Retina (tissue), 1 donor: ENCODE measurements at regions not wholly inside any gene's neighbourhood (a gene's known extent, or its start where the extent isn't known, plus 50 kb on each side); places are given as distances from the start of the nearest gene placed in this dataset.

Source experiments
- DNase-seq: peaks from one replicate; pipeline ENCODE4 v3.0.0-alpha.2; 2016

DNA sequence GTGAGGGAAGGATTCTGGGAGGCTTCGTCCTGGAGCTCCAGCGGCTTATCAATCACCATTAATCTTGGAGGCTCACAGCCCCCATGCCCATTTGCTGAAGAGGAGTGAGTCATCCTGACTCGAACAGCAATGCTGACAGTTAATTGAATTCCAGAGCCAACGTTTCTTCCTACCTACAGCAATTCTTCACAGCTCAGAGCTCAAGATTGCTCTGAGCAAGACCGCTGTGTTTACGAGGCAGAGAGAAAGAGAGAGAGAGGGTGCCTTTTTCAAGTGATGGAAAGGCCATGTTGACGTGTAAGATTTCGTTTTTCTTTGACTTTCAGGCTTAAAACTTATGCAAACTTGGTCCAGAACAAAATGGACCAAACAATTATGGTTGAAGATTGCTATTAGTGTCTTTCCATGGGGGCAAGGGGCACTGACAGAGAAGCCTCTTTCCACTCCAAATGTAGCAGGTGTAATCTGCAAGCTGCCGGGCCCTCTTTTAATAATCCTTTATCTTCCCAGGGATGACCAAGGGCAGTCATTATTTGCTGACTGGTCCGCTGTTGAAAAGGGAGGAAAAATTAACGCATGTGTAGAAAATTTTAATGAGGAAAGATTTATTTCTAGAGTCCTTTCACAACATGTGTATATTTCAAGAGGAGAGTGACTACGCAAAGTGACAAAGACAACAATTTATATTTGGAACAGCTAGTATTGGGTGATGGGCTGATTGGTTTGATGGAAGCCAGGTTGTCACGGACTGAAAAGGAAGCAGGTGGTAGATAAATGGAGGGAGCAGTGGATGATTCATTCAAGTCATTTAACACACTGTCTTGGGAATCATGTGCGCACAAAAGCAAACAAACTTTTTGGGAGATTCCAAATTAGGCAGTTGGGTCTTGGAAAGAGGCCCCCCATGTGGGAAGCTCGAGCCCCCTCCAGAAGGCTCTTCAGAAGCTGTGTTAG lies 136.1 kb upstream of the IRF2BP2 start:
- DNase-seq = no peak

DNA sequence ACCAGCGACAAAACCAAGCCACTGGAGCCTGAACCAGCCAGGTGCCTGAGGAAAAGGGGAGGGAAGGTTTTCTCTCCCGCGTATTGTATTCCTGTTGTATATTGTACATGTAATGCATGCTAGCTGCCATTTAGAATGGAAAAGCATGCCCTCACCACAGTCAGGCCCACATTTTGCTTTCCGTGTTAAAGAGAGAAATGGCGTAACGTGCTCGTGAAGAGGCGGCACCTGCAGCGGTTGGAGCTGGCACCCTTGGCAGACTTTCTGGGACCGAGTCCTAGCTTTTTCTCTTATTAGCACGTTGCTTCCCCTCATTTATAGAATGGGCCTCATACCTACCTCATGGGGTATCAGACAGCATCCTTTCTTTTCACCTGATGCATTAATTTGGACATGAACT lies 135.3 kb upstream of the IRF2BP2 start:
- DNase-seq = no peak

DNA sequence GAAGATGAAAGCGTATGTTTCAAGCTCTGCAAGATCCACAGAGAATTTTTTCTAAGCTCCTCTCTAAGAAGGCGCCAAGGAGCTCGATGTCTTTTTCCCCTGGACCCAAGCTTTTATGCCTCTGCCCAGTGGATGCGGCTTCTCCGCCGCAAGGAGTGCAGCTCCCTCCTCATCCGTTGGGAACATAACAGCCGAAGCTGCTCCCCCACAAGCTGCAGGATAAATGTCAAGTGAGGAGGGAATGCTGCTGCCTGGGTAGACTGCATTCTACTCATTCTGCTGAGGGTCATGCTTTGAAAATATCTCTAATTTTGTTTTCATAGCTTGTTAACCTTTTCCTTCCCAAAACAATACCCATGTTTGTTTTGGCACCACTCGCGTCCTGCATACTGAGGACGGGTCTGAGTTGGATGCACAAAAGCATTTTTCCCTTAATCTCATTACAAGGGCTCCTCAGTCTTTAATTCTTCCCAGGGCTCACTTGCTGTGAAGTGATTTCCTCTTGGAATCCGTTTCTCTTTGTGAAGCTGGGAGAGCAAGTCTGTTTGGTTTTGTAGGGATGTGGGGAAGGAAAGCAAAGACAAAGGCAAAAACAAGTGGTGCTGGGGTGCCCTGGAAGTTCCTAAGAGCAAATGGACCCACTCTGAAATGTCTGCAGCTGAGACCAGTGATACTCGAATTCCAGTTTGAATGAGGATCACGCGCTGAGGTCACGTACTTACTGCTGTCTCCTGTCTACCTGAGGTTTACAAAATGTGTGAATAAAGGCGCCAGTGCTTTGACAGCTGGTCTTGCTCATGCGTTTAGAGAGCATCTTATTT lies 134.0 kb upstream of the IRF2BP2 start:
- DNase-seq = peak; percentile 68

DNA sequence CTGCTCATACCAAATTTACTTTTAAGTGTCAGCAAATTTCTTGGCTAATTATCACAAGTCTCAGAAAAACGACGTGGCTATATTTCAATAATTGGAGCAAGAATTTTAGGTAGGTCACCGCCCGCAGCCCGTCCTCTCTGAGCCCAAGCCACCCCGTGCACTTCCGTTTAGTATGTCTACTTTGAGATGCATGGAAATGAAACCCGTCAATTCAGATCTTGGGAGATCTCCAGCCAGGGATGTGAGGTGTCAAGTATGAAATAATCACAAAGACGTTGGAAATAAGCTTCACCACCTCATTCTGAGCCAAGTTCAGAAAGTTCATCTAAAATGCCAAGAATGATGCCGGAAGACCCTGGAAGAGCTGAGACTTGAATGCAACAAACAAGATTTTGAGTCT lies 132.6 kb upstream of the IRF2BP2 start:
- DNase-seq = no peak

DNA sequence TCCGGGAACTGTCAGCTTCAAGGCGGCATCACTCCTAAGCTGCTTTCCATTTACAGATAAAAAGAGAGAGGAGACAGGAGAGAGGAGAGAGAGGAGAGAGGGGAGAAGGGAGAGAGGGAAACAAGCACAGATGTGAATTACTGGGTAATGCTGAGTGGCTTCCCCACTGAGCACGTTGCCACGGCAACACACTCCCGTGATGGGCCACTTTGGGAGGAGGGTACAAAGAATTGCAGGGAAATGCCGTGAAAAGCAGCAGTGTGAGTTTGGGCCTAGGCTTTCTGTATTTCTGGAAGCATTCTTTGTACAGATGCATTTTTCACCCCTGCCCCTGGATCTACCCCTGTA lies 128.0 kb upstream of the IRF2BP2 start:
- peak; percentile 75 for DNase-seq

DNA sequence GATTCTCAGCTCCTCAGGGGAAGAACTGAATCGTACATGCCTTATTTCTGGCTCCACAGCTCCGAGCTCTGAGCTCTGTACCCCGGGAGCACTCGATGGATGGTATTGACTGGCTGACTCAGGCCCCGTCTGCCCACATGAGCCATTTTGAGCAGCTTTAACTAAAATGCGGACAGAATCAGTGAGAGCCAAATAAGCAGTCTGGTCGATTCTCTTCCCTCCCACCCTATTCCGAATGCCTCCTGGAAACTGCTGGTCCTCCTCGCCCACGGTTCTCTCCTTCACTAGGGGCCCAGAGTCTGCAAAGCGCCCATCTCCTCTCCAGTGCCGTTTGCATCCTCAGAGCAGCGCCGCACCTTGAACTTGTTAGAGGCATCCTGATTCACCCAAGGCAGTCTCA lies 125.9 kb upstream of the IRF2BP2 start:
- DNase-seq = no peak

DNA sequence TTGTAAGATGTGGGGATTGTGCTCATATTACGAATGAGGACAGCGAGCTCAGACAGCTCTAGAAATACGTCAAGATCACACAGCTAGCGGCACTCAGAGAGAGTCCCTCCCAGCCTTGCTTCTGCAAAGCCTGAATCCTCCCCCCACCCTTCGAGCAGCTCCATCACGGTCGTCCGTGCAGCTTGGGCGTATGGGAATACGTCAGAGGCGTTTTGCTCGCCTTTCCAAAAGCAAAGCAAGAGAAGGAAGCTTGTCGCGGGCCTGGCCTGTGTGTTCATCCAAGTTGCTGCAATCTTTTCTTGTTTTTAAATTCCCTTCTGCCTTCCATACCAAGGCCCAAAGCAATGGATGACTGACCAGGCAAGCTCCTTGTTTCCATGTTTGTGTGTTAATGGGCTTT lies 125.5 kb upstream of the IRF2BP2 start:
- no peak for DNase-seq

DNA sequence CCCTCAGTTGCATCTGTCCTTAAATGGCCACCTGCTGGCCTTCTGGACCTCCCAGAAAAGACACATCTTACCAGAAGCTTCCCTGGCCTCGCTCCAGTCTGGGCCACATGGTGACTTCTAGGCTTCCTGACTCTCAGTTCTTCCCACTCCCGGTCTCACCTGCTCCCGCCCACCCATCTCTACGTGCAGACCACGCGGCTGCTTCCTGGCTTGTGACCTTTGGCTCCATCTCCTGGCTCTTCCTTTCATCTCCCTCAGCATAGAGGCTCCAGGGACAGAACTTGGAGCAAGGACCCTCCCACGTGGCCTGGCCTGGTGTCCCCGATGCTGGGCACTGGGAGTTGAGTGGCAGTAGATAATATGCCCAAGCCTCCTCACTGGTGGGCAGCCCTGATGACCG lies 124.9 kb upstream of the IRF2BP2 start:
- DNase-seq = no peak

DNA sequence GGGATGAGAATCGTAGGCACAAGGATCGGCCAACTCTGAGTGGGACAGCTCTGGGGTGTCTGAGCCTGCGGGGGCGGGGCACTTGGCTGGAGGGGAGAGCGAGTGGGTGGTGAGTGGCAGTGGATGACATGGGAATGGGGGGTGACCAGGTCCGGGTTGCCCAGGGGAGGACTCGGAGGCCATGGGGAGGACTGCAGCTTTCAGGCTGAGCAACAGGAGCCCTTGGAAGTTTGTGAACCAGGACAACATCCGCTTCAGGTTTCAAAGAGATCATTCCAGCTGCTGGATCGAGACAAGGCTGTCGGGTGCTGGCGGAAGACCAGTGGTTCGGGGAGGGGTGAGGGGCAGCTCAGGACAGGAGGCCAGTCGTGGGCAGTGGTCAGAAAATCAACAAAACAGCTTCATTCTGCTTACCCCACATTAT lies 124.4 kb upstream of the IRF2BP2 start:
- DNase-seq = no peak

DNA sequence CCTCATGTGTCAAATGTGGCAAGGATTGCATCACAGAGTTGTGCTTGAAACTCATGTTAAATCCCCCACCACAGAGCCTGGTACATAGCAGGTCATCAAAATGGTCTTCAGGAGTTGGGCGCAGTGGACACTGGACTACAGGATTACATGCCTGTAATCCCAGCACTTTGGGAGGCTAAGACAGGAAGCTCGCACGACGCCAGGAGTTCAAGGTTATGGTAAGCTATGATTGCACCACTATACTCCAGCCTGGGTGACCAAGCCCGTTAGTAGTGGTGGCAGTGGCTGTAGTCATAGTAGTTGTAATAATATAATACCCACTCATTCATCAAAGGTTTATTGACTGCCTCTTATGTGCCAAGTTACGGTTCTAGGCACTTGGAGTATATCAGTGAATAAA lies 123.4 kb upstream of the IRF2BP2 start:
- no peak for DNase-seq

DNA sequence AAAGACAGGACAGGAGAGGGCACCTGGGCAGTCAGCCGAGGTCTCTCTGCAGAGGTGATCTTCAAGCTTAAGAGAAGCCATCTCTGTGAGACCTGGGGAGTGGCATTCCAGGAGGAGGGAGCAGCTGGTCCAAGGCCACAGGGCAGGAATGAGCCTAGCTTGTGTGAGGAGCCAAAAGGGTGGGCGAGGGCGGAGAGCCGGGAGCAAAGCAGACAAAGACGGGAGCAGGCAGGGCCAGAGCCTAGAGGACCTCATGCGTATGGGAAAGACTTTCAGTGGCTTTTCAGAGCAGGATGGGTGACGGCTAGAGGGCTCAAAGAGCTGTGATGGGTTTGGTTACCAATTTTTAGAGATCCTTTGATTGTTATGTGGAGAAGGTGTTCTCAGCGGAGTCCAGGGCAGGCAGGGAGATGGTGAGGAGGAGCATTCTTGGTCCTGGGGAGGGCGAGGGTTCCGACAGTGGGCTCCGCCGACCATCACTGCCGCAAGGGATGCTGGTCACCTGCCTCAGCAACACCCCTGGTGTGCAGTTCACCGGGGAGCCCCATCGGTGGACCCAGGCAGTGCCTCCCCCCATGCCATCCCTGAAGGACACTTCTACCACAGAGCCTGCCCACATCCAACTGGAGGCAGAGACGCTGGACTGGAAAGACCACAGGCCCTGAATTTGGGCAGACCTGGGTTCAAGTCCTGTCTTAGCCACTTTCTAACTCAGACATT lies 122.9 kb upstream of the IRF2BP2 start:
- no peak for DNase-seq

DNA sequence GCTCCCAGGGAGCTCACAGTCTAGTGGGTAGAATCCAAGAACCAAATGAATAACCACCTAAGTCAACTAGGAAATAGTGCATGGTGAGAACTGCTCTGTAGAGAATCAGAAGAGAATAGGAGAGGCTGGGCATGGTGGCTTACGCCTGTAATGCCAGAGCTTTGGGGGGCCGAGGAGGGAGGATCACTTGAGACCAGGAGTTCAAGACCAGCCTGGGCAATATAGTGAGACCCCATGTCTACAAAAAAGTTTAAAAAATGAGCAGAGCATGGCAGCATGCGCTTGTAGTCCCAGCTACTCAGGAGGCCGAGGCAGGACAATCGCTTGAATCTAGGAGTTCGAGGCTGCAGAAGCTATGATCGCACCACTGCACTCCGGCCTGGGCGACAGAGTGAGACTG lies 122.3 kb upstream of the IRF2BP2 start:
- DNase-seq = no peak

DNA sequence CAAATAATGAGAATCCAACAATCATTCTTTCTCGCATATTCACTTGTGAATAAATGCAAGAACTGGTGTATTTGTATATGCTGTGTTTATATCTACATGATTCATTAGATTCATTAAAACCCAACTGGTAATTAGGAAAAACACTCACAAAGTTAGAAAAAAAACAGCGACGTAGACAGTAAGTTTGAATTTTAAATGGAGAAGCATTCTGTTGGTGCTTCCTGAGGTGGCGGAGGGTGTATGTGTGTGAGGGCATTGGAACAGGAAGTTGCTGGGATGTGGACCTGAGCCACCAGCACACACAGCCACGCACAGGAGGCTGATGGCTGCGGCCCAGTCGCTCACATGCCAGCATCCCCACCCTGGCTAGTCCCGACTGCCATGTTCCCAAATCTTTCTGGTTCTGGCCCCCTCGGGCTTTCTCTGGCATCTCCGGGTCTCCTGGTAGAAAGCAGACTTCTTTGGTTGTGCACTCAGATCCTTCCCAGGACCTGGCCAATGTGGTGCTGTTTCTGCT lies 121.6 kb upstream of the IRF2BP2 start:
- DNase-seq = no peak

DNA sequence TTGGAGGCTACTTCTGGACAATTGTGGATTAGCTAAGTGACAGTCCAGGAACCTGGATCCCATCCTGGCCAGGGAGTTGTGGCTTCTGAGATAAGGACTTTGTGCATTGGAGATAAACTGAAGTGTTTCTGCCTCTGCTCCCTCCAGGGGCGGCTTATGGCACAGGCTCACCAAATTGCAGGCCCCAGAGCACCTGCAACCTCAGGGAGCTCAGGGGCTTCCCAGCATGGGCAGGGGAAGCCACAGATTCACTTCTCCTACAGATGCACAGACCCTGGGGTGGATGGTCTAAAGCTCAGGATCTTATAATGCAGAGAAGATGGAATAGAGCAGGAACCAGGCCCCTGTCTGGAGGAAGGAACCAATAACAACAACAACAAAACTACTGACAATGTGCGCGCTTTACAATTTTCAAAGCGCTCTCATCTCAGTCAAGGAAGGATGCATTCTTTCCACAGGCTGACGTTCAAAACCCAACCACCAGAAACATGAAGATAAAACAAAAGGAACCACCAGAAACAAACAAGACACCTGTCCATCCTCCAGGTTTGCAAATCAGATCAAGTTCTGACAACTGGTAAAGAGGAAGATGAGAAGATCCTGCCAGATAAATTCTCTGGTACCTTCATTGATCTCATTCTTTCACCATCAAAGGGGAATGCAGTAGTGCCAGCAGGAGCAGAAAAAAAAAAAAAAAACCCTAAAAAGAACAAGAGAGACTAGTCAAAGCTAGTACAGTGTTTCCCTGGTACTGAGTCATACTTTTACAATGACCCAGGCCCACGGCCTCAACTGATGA lies 121.0 kb upstream of the IRF2BP2 start:
- DNase-seq = no peak

DNA sequence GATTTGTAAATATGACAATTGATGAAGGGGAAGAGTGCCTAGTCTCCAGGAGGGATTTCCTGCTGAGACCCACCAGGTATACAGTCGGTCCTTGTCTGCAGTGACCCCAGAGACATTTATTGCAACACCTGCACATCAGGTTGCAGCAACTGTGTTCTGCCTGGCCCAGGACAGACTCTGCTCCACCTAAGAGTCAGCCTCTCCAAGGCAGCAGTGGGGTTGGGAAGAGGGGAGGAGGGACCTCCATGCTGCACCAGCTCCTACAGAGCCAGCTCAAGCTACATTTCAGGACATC lies 120.4 kb upstream of the IRF2BP2 start:
- DNase-seq = no peak

DNA sequence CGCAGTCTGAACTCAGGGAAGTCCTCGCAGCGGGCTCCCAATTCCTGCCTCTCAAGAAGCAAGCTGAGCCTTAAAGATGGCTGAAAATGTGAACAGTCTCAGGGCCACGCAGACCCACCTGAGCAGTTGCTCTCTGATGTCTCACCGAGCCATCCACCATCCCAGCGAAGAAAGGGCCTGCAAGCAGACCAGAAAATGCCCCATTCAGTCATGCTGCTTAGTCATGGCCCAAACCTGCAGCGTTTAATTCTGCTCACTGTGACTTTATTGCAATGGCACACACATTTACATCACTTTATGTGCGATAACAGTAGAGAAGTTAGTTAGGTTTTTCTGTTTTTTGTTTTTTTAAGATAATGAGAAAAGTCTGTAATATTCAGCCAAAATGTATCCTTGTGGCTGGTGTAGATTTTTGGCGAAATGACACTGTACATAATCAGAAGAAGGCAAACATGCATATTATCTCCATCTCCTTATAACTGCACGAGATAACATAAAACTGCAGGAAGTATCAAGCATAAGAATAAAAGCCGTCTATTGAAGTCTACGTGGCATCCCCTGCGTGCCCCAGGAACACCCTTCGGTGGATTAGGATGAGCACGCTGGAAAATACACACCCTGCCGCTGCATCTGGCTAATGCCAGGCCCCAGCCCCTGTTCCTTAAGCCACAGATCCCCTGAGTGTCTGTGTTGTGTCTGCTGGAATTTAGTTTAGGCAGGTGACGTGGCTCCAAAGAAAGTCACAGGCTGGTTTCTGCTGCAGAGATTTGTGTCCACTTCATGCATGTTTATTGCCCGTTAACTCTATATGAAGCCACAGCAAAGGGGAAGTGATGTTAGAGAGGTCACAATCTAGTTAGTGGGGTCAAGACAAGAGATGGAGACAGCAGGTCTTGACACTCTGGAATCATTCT lies 119.8 kb upstream of the IRF2BP2 start:
- DNase-seq = no peak

DNA sequence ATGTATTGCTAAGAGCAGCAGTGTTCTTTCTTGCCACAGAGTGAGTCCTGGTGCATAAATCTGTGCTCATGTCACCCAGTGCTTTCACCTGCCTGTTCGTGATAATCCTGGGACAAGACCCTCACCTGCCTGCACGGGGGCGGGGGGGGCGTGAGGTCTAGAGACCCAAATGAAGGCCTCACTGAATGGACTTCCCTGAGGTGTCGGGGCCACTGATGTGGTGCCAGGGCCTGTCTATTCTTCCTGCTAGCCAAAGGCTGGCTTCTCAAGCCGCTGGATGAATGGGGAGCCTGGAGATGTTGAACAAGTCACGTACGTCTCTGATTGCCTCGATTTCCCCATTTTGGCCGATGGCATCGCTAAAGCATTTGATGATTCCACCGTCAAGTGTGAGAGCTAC lies 118.8 kb upstream of the IRF2BP2 start:
- DNase-seq = no peak

DNA sequence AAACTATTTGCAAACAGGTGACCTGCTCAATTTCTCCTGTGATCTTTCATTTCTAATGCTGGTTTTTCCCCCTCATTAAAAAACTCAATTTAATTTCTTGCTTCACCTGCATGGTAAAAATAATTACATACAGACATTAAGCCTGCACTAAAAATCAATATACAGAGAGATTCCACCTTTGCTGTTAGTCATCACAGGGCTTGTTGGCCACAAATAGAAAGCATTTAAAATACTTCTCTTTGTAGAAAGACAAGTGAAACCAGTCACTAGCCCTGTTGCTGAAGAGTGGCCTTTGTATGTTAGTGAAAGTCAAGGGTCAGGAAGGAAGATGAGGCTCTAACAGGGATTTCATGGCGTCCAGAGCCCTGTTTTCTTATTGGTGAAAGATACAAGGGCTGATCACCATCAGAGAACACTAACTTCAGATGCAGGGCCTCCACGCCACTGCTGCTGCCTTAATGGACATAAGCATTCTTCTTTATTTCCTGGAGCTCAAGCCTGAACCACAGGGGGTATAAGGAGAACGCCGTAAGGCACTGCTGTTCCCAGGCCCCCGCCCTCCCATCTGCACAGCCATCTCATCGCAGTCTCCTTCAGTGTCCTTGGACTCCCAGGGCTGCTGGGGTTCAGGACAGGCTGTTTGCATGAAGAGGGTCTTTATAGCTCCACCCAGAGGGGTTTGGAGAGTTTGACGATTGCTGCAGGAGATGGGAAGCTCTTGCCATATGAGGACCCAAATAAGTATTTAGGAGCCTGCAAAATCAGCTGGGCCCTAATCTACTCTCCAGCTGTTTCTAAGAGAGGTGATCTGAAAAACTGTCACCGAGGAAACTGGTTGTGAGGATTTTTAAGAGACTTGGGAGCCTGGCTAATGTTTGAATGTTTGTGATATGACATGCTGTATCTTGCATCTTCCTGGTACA lies 117.3 kb upstream of the IRF2BP2 start:
- DNase-seq = peak; percentile 63

DNA sequence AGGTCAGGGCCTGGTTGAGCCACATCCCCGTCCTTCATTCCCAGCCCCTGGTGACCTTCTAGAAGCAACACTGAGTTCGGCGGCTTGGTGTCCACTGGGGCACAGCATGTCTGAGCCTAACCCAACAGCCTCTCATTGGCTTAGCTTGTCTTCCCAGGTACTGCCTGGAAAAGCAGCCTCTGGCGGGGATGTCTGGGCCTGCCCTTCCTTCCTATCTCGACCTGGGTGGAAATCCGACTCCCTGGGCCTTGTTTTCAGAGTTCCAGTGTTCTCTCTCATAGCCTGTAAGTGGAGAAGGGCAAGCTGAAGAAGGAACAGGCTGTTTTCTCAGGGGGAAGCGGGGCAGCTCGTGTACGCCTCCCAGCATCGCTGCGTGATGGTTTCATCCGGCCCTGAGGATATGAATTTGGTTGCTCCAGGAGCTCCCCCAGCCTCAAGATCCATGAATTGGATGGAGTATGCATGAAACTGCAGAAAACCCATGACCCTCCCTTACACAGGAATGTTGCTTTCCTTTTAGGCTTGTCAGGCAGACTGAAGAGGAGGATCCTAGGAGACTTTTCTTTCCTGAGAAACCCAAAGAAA lies 116.5 kb upstream of the IRF2BP2 start:
- peak; percentile 34 for DNase-seq
